Keratinocyte (primary cell): ENCODE measurements at regions not wholly inside any gene's neighbourhood (a gene's known extent, or its start where the extent isn't known, plus 50 kb on each side); places are given as distances from the start of the nearest gene placed in this dataset.

ENCODE experiments used
- DNase-seq: peaks from one replicate; pipeline ENCODE4 v3.0.0-alpha.2; 2011; ENCODE audit warnings: low read depth, missing footprints, low spot score
- FAIRE-seq: peaks from 2 replicates; lab custom pipeline; 2011; peaks lifted over from hg19 to GRCh38; lab: Jason Lieb, UNC
- H2AFZ ChIP-seq: 2 replicates; pipeline ENCODE4 v1.6.0; 2012; ENCODE audit warnings: low read length, control low read depth, inconsistent platforms; ENCODE audit not compliant: control insufficient read depth
- H3K27ac ChIP-seq: 2 replicates; pipeline ENCODE4 v1.5.1; 2011; ENCODE audit warnings: low read length; ENCODE audit not compliant: control insufficient read depth, insufficient read depth
- H3K27me3 ChIP-seq: 3 replicates; pipeline ENCODE4 v1.6.0; 2011; ENCODE audit warnings: low read length; ENCODE audit not compliant: control insufficient read depth, insufficient read depth; ENCODE audit errors: extremely low read depth
- H3K36me3 ChIP-seq, 2 experiments: 2 replicates in 1 of 2; 3 replicates in 1 of 2; pipeline ENCODE4 v1.5.1; 2011; ENCODE audit warnings: low read length in 2 of 2, mild to moderate bottlenecking in 1 of 2; ENCODE audit not compliant: control insufficient read depth in 2 of 2, insufficient read depth in 2 of 2; ENCODE audit errors: extremely low read depth in 1 of 2
- H3K4me1 ChIP-seq: 3 replicates; pipeline ENCODE4 v1.5.1; 2011; ENCODE audit warnings: low read length; ENCODE audit not compliant: control insufficient read depth, insufficient read depth; ENCODE audit errors: extremely low read depth
- H3K4me2 ChIP-seq: 3 replicates; pipeline ENCODE4 v1.6.0; 2011; ENCODE audit warnings: low read depth, low read length; ENCODE audit not compliant: control insufficient read depth, insufficient read depth; ENCODE audit errors: extremely low read depth
- H3K4me3 ChIP-seq, 3 experiments: fragments of 200-600 bp in 1 of 3; sonication (generic) in 1 of 3; 2 replicates in 2 of 3; 3 replicates in 1 of 3; pipeline ENCODE4 v1.5.1; 2011 to 2016; ENCODE audit warnings: low read length in 3 of 3, mild to moderate bottlenecking in 3 of 3, control low read depth in 2 of 3, inconsistent platforms in 1 of 3, low read depth in 1 of 3, mixed read lengths in 1 of 3, mixed run types in 1 of 3, moderate library complexity in 1 of 3; ENCODE audit not compliant: control insufficient read depth in 2 of 3, insufficient read depth in 2 of 3; ENCODE audit errors: extremely low read depth in 1 of 3
- H3K79me2 ChIP-seq: 2 replicates; pipeline ENCODE4 v1.6.0; 2012; ENCODE audit warnings: low read length; ENCODE audit not compliant: control insufficient read depth, insufficient read depth
- H3K9ac ChIP-seq: 3 replicates; pipeline ENCODE4 v1.6.0; 2011; ENCODE audit warnings: low read length; ENCODE audit not compliant: control insufficient read depth, insufficient read depth; ENCODE audit errors: extremely low read depth
- H3K9me1 ChIP-seq: 3 replicates; pipeline ENCODE4 v1.6.0; 2011; ENCODE audit warnings: low read length; ENCODE audit not compliant: control insufficient read depth, insufficient read depth; ENCODE audit errors: extremely low read depth
- H3K9me3 ChIP-seq: 2 replicates; pipeline ENCODE4 v1.5.1; 2012; ENCODE audit warnings: low read depth, low read length; ENCODE audit not compliant: control insufficient read depth
- H4K20me1 ChIP-seq: 3 replicates; pipeline ENCODE4 v1.6.0; 2011; ENCODE audit warnings: low read length; ENCODE audit not compliant: control insufficient read depth, insufficient read depth; ENCODE audit errors: extremely low read depth
- CTCF ChIP-seq, 3 experiments: IDR thresholded peaks in 1 of 3; conservative IDR thresholded peaks in 1 of 3; optimal IDR thresholded peaks in 1 of 3; 2 replicates in 2 of 3; 3 replicates in 1 of 3; pipeline versions ENCODE3 to v1.5.1; 2011; ENCODE audit warnings: low read length in 3 of 3, mild to moderate bottlenecking in 3 of 3, moderate library complexity in 2 of 3, control low read depth in 1 of 3, inconsistent platforms in 1 of 3; ENCODE audit not compliant: insufficient read depth in 2 of 3; ENCODE audit errors: extremely low read depth in 1 of 3
- EZH2 ChIP-seq: IDR thresholded peaks from one replicate; pipeline ENCODE4 v1.6.1; 2012; ENCODE audit warnings: inconsistent platforms, mild to moderate bottlenecking, low read length, moderate library complexity
- dilution Hi-C: fragments of 300-500 bp; cut with MboI; formaldehyde crosslinking; loops from one replicate; pipeline ENCODE4 v1.7.0; 2020; ENCODE audit warnings: low sequenced_read_pairs; ENCODE audit not compliant: extremely low pct_ligation_motif_present

- FAIRE-seq (no peak), DNase-seq (no peak)
- dilution Hi-C loops, result no loop called here
These were observed 133.9 kb downstream of the C9orf50 start for GRCh38 chr9:129486756-129487657.

GRCh38 chr9:129485145-129485774, 135.6 kb downstream of the C9orf50 start:
- Histone ChIP-seq H4K20me1 (no peaks in the 10 kb centered on the region), H3K4me1 (peaks cover 55% of the 10 kb centered on the region), H3K4me3 (no peak overlapping the region), H3K9ac (no peak overlapping the region), H2AFZ (no peak overlapping the region), H3K36me3 (no peaks in the 10 kb centered on the region), H3K27ac (no peak overlapping the region), H3K9me1 (no peaks in the 10 kb centered on the region), H3K4me2 (no peak overlapping the region), H3K79me2 (no peaks in the 10 kb centered on the region), H3K9me3 (no peaks in the 10 kb centered on the region), H3K27me3 (no peaks in the 10 kb centered on the region)
- FAIRE-seq (no peak), DNase-seq (no peak)
- dilution Hi-C loops, result no loop called here
- TF ChIP-seq EZH2, result no peak
- no peak for TF ChIP-seq CTCF (optimal IDR thresholded peaks at IDR 0.05 in 1 of 3, IDR thresholded peaks at IDR 0.05 in 1 of 3, conservative IDR thresholded peaks at IDR 0.05 in 1 of 3; ENCODE audit: extremely low read depth in 1 of 3, insufficient read depth in 2 of 3, low read length in 3 of 3)

More at GRCh38 chr9:129486756-129487657, 133.9 kb downstream of the C9orf50 start:
- Histone ChIP-seq H3K9ac (peak overlapping the region; percentile 84), H3K27me3 (no peaks in the 10 kb centered on the region), H3K9me3 (no peaks in the 10 kb centered on the region), H3K4me3 (no peak overlapping the region), H3K36me3 (no peaks in the 10 kb centered on the region), H3K79me2 (no peaks in the 10 kb centered on the region), H3K4me1 (peaks cover 61% of the 10 kb centered on the region), H3K9me1 (no peaks in the 10 kb centered on the region), H3K27ac (peak overlapping the region; percentile 90), H4K20me1 (no peaks in the 10 kb centered on the region), H2AFZ (peak overlapping the region; percentile 67), H3K4me2 (no peak overlapping the region)
- no peak for TF ChIP-seq EZH2
- TF ChIP-seq CTCF (optimal IDR thresholded peaks at IDR 0.05 in 1 of 3, IDR thresholded peaks at IDR 0.05 in 1 of 3, conservative IDR thresholded peaks at IDR 0.05 in 1 of 3; ENCODE audit: extremely low read depth in 1 of 3, insufficient read depth in 2 of 3, low read length in 3 of 3), result no peak
